ENCODE measurements at regions not wholly inside any gene's neighbourhood (a gene's known extent, or its start where the extent isn't known, plus 50 kb on each side); places are given as distances from the start of the nearest gene placed in this dataset.

DNA sequence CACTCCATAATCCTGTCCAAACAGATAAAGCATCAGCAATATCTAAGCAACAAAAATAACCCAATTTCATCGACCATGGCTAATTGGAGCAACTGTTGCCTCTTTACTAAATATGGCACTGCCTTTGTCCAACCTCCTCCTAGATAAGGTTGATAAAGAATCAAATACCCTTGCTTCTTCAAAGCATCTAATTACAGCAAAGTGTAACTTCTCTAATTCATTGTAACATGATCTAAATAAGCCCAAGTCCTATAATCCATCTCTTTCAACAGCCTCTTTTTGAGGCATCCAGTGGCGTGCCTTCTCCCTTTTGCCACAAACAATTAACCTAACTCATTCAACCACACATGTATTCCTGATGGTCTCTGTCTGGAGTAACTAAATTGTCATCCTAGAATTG is 81.7 kb upstream of the KLHL1 start:
- no TSS peak for BruUV-seq (replicated peaks)
- Histone ChIP-seq H3K9me3 (replicated peaks; ENCODE audit: control insufficient read depth, insufficient read depth, low read length) (no peaks in the 10 kb centered on the region), H4K20me1 (replicated peaks; ENCODE audit: control insufficient read depth, extremely low read depth, insufficient read depth, low read length) (no peaks in the 10 kb centered on the region), H3K36me3 (ENCODE audit: control insufficient read depth in 2 of 2, extremely low read depth in 1 of 2, insufficient read depth in 2 of 2, low read length in 2 of 2) (no peaks in the 10 kb centered on the region), H3K27ac (ENCODE audit: insufficient read depth, low read depth, low read length) (no peak overlapping the region), H3K9me1 (replicated peaks; ENCODE audit: control insufficient read depth, extremely low read depth, insufficient read depth, low read length) (no peaks in the 10 kb centered on the region), H3K4me2 (ENCODE audit: insufficient read depth, low read length) (no peak overlapping the region), H3K4me3 (replicated peaks in 1 of 3; ENCODE audit: insufficient read depth in 1 of 3, low read depth in 1 of 3, low read length in 3 of 3) (no peak overlapping the region), H3K9ac (replicated peaks; ENCODE audit: extremely low read depth, insufficient read depth, low read length) (no peak overlapping the region), H3K79me2 (ENCODE audit: control insufficient read depth, insufficient read depth, low read length) (no peaks in the 10 kb centered on the region), H3K4me1 (ENCODE audit: control insufficient read depth, extremely low read depth, insufficient read depth, low read length) (no peaks in the 10 kb centered on the region), H2AFZ (ENCODE audit: low read depth, low read length) (no peak overlapping the region), H3K27me3 (ENCODE audit: control insufficient read depth in 2 of 2, insufficient read depth in 2 of 2, low read length in 2 of 2) (no peaks in the 10 kb centered on the region)
- dilution Hi-C loops (cut with MboI; ENCODE audit: extremely low pct_ligation_motif_present, low sequenced_read_pairs) (no loop called here), intact Hi-C loops (cut with micrococcal nuclease) (no loop called here)
- no peak for DNase-seq (ENCODE audit: low read depth, low spot score)
- CTCF ChIA-PET, result no interaction called here
- TF ChIP-seq FOS (IDR thresholded peaks at IDR 0.05; ENCODE audit: borderline replicate concordance, insufficient read depth, low read length) (no peak), MAX (IDR thresholded peaks at IDR 0.05; ENCODE audit: insufficient read depth, insufficient read length) (no peak), GATA2 (IDR thresholded peaks at IDR 0.05; ENCODE audit: insufficient read depth, insufficient read length, low read depth, low read length) (no peak), POLR2A (IDR thresholded peaks at IDR 0.05; ENCODE audit: low read depth, low read length) (no peak), EZH2 (IDR thresholded peaks at IDR 0.05; ENCODE audit: borderline replicate concordance, low read depth, low read length, severe bottlenecking) (no peak), POLR2AphosphoS5 (IDR thresholded peaks at IDR 0.05; ENCODE audit: insufficient read depth, low read depth, low read length) (no peak), MYC (IDR thresholded peaks at IDR 0.05; ENCODE audit: low read depth, low read length) (no peak), JUN (IDR thresholded peaks at IDR 0.05; ENCODE audit: borderline replicate concordance, insufficient read depth, insufficient read length, low read depth) (no peak)
- TF ChIP-seq, protein P1, sequence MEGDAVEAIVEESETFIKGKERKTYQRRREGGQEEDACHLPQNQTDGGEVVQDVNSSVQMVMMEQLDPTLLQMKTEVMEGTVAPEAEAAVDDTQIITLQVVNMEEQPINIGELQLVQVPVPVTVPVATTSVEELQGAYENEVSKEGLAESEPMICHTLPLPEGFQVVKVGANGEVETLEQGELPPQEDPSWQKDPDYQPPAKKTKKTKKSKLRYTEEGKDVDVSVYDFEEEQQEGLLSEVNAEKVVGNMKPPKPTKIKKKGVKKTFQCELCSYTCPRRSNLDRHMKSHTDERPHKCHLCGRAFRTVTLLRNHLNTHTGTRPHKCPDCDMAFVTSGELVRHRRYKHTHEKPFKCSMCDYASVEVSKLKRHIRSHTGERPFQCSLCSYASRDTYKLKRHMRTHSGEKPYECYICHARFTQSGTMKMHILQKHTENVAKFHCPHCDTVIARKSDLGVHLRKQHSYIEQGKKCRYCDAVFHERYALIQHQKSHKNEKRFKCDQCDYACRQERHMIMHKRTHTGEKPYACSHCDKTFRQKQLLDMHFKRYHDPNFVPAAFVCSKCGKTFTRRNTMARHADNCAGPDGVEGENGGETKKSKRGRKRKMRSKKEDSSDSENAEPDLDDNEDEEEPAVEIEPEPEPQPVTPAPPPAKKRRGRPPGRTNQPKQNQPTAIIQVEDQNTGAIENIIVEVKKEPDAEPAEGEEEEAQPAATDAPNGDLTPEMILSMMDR (IDR thresholded peaks at IDR 0.05; ENCODE audit: extremely low read depth in 1 of 2, insufficient read depth in 1 of 2, low read depth in 1 of 2, low read length in 2 of 2), result no peak
- POLR2A ChIA-PET, result no interaction called here
- FAIRE-seq, result no peak
